ENCODE measurements at regions not wholly inside any gene's neighbourhood (a gene's known extent, or its start where the extent isn't known, plus 50 kb on each side); places are given as distances from the start of the nearest gene placed in this dataset.

DNA sequence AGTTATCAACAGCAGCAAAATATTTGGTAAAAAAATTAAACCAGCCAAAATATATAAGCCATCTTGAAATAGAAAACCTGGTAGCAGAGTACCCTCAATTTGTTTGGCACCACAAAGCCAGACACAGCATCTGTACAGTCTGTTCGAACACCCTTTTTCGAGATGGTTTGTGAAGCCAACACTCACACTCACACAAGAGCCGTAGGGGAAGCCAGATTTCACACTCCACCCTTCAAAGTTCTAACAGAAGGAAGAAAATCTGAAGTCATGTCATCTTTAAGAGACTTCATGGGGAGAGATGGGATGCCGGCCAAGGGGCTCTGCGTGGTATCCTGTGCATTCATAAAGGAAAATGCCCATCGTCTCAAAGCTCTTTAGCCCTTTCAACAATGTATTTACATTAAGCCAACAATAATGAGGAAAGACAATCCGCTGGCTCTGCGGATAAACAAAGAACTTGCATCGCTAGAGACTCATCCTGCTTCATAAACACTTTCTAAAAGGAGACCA, 451.5 kb upstream of the CHST9 start:
- H3K4me3 ChIP-seq (replicated peaks; ENCODE audit: low read depth, low read length) = no peak overlapping the region
- TF ChIP-seq, protein P1, sequence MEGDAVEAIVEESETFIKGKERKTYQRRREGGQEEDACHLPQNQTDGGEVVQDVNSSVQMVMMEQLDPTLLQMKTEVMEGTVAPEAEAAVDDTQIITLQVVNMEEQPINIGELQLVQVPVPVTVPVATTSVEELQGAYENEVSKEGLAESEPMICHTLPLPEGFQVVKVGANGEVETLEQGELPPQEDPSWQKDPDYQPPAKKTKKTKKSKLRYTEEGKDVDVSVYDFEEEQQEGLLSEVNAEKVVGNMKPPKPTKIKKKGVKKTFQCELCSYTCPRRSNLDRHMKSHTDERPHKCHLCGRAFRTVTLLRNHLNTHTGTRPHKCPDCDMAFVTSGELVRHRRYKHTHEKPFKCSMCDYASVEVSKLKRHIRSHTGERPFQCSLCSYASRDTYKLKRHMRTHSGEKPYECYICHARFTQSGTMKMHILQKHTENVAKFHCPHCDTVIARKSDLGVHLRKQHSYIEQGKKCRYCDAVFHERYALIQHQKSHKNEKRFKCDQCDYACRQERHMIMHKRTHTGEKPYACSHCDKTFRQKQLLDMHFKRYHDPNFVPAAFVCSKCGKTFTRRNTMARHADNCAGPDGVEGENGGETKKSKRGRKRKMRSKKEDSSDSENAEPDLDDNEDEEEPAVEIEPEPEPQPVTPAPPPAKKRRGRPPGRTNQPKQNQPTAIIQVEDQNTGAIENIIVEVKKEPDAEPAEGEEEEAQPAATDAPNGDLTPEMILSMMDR (IDR thresholded peaks at IDR 0.05; ENCODE audit: low read depth, low read length, missing control alignments) = no peak
- DNase-seq (ENCODE audit: extremely low read depth, low read depth) = no peak

DNA sequence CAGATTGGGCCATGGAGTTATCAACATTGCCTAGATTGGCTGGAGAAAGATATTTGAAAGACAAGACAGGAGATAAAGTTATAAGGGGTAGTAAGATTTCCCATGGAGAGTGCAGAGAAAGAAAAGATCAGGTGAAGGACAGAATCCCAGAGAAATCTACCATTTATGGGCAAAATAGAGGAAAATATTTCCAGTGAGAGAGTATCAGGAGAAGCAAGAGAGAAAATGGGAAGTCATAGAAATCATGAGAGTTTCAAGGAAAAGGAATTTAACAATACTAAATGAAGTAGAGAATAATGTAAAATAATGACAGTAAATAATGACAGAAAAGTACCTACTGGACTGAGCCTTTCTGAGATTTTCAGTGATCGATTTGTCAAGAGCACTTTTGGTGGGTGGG, 447.6 kb upstream of the CHST9 start:
- no peak overlapping the region for H3K4me3 ChIP-seq (replicated peaks; ENCODE audit: low read depth, low read length)
- TF ChIP-seq, protein P1 (IDR thresholded peaks at IDR 0.05; ENCODE audit: low read depth, low read length, missing control alignments) = no peak
- no peak for DNase-seq (ENCODE audit: extremely low read depth, low read depth)

DNA sequence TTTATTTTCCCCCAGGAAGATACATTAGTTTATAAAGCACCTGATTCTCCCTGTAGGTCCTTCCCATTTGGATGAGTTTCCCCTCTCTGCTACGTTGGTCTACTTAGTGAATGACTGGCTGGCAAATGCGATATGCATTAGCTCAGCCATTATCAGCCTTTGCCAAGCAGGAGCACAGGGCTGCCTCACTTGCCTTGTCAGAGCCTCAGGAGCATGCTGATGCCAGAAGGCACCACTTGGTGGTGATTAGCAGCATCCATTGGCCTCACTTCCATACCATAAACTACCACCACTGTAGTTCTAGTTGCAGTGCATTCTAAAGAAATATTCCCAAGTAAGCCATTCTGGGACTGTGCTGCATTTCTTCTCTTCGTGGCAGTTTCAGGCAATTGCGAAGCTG, 442.8 kb upstream of the CHST9 start:
- no peak overlapping the region for H3K4me3 ChIP-seq (replicated peaks; ENCODE audit: low read depth, low read length)
- TF ChIP-seq, protein P1 (IDR thresholded peaks at IDR 0.05; ENCODE audit: low read depth, low read length, missing control alignments) = no peak
- DNase-seq (ENCODE audit: extremely low read depth, low read depth) = no peak

DNA sequence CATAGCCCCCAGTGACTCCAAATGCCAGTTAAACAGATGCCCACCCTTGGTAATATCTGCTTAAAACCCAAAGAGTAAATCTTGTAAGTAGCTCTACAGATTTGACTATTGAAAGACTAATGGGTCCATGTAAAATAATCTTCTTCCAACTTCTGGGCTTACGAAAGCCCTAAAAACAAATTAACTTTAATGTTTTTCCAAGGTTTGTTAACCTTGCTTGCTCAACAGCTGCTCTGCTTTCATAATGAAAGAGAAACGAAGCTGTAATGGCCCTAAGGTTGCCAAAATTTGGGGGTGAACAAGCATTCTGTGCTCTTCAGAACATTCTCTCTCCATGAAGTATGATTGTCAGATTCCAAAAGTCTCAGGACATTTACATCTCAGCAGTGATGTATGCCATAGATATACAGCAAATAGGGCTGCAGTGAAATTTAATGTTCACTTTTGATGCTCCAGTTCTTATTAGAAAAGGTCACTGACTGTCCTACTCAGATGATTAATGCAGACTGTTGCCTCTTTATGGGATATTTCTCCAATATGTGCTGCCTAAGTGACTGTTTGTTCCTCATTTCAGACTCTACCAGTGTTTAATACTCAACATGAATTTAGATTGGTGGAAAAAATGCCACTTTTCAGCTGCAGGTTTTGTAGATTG, 436.3 kb upstream of the CHST9 start:
- H3K4me3 ChIP-seq (replicated peaks; ENCODE audit: low read depth, low read length) = no peak overlapping the region
- TF ChIP-seq, protein P1 (IDR thresholded peaks at IDR 0.05; ENCODE audit: low read depth, low read length, missing control alignments) = no peak
- DNase-seq (ENCODE audit: extremely low read depth, low read depth) = no peak

DNA sequence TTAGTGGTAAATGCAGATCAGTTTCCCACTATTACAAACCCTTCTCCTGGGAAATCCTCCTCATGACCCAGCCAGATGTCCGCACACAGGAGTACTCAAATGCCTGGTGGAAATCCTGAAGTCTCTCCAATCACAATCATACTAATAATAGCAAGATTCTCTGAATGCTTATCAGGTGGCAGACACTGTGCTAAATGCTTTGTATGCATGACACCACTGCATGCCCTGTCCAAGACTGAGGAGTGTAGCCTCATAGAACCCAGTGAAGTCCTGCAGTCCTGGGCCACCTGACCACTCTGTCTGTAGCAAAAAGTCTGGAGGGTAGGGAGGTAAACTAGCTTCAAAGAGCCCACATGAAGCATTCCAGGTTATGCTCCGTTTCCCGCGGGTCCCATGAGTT, 434.8 kb upstream of the CHST9 start:
- TF ChIP-seq, protein P1 (IDR thresholded peaks at IDR 0.05; ENCODE audit: low read depth, low read length, missing control alignments) = no peak
- H3K4me3 ChIP-seq (replicated peaks; ENCODE audit: low read depth, low read length) = no peak overlapping the region
- no peak for DNase-seq (ENCODE audit: extremely low read depth, low read depth)

DNA sequence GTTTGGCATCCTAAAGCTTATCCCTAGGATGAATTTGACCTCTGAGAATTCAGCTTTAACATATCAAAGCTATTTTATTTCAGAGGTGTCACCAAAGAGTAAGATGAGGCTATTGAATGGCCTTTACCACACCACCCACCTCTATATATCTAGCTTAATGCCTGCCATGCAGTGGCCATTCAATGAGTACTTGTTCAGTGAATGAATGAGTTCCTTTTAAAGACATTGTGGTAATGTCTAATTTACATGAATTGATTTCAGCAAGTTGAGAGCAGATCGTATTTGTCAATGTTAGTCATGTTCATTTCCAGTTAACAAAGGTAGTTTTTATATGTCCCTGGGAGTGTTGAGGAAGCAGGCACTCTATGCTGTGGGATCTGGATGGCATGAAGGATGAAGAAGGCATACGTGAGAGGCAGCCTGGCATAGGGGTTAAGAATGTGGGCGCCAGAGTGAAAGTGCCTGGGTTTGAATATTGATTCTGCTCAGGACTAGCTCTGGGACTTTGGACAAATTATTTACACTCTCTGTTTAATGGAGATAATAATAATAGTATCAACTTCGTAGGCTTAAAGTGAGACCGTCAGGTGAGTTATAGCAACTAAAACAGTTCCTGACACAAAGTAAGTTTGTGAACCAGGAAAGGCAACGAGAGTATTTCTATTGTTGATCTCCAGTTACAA, 434.1 kb upstream of the CHST9 start:
- TF ChIP-seq, protein P1 (IDR thresholded peaks at IDR 0.05; ENCODE audit: low read depth, low read length, missing control alignments) = no peak
- H3K4me3 ChIP-seq (replicated peaks; ENCODE audit: low read depth, low read length) = no peak overlapping the region
- no peak for DNase-seq (ENCODE audit: extremely low read depth, low read depth)

Measured in HFF-Myc (cell line).